ENCODE measurements at regions not wholly inside any gene's neighbourhood (a gene's known extent, or its start where the extent isn't known, plus 50 kb on each side); places are given as distances from the start of the nearest gene placed in this dataset.

DNA sequence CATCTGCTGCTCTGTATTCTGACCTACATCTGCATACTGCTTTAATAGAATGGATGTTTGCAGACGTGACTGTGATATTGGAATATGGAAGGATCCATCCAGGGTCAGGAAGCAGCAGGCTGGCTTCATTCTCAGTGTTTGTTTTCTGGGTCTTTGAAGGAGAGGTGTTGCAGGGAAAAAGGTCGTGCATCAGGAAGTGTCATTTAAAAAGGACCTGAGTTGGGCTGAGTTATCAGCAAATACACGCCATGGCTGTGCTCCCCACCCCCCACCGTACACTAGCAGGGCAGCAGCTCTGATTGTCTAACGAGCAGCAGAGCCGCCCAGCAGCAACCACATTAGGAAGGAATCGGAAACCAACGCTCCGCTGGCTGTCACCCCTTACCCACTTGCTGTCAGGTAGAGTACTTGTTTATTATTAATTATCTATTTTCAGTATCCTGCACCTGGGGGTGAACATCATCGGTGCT is 63.1 kb upstream of the STEAP1B start:
- no peaks in the 10 kb centered on the region for H3K36me3 ChIP-seq (ENCODE audit: control insufficient read depth in 1 of 2, insufficient read depth in 2 of 2, low read length in 2 of 2)
- TF ChIP-seq POLR2AphosphoS5 (IDR thresholded peaks at IDR 0.05; ENCODE audit: low read depth, low read length) (no peak), SRF (IDR thresholded peaks at IDR 0.05; ENCODE audit: low read depth) (no peak), EGR1 (IDR thresholded peaks at IDR 0.05; ENCODE audit: low read depth) (no peak), RAD21 (IDR thresholded peaks at IDR 0.05; ENCODE audit: low read depth) (no peak), JUND (IDR thresholded peaks at IDR 0.05) (no peak), SP1 (IDR thresholded peaks at IDR 0.05; ENCODE audit: low read depth) (no peak), TCF7L2 (IDR thresholded peaks at IDR 0.05; ENCODE audit: borderline replicate concordance, extremely low read depth, insufficient read depth, insufficient read length) (no peak), SIN3A (IDR thresholded peaks at IDR 0.05; ENCODE audit: low read depth) (no peak), ZFX (IDR thresholded peaks at IDR 0.05) (no peak)
- TF ChIP-seq, protein P1, sequence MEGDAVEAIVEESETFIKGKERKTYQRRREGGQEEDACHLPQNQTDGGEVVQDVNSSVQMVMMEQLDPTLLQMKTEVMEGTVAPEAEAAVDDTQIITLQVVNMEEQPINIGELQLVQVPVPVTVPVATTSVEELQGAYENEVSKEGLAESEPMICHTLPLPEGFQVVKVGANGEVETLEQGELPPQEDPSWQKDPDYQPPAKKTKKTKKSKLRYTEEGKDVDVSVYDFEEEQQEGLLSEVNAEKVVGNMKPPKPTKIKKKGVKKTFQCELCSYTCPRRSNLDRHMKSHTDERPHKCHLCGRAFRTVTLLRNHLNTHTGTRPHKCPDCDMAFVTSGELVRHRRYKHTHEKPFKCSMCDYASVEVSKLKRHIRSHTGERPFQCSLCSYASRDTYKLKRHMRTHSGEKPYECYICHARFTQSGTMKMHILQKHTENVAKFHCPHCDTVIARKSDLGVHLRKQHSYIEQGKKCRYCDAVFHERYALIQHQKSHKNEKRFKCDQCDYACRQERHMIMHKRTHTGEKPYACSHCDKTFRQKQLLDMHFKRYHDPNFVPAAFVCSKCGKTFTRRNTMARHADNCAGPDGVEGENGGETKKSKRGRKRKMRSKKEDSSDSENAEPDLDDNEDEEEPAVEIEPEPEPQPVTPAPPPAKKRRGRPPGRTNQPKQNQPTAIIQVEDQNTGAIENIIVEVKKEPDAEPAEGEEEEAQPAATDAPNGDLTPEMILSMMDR (IDR thresholded peaks at IDR 0.05 in 2 of 3, conservative IDR thresholded peaks at IDR 0.05 in 1 of 3; ENCODE audit: borderline replicate concordance in 1 of 3, insufficient read depth in 1 of 3, low read depth in 2 of 3, low read length in 2 of 3) = no peak
- TF ChIP-seq, protein P2, sequence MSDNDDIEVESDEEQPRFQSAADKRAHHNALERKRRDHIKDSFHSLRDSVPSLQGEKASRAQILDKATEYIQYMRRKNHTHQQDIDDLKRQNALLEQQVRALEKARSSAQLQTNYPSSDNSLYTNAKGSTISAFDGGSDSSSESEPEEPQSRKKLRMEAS (IDR thresholded peaks at IDR 0.05) = no peak
- TF ChIP-seq, protein P3, sequence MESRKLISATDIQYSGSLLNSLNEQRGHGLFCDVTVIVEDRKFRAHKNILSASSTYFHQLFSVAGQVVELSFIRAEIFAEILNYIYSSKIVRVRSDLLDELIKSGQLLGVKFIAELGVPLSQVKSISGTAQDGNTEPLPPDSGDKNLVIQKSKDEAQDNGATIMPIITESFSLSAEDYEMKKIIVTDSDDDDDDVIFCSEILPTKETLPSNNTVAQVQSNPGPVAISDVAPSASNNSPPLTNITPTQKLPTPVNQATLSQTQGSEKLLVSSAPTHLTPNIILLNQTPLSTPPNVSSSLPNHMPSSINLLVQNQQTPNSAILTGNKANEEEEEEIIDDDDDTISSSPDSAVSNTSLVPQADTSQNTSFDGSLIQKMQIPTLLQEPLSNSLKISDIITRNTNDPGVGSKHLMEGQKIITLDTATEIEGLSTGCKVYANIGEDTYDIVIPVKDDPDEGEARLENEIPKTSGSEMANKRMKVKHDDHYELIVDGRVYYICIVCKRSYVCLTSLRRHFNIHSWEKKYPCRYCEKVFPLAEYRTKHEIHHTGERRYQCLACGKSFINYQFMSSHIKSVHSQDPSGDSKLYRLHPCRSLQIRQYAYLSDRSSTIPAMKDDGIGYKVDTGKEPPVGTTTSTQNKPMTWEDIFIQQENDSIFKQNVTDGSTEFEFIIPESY (IDR thresholded peaks at IDR 0.05; ENCODE audit: extremely low read depth, insufficient replicate concordance, low read length) = no peak
- intact Hi-C loops (cut with micrococcal nuclease) = no loop called here
- ATAC-seq (no peak), DNase-seq (ENCODE audit: low read depth, low spot score) (no peak)
- H3K4me2 ChIP-seq (ENCODE audit: low read length) = no peak overlapping the region
- H4K20me1 ChIP-seq (ENCODE audit: insufficient read depth) = no peaks in the 10 kb centered on the region
- no peaks in the 10 kb centered on the region for H3K4me1 ChIP-seq (ENCODE audit: control insufficient read depth in 1 of 2, insufficient read depth in 2 of 2, low read length in 2 of 2)
- no peaks in the 10 kb centered on the region for H3K79me2 ChIP-seq (ENCODE audit: insufficient read depth, low read length)
- no peak overlapping the region for H3K4me3 ChIP-seq (replicated peaks in 1 of 2; ENCODE audit: low read depth in 1 of 2, low read length in 2 of 2)
- H2AFZ ChIP-seq (ENCODE audit: low read depth, low read length, poor library complexity, severe bottlenecking) = no peak overlapping the region
- no peak overlapping the region for H3K27ac ChIP-seq (ENCODE audit: low read depth, low read length)
- H3K9ac ChIP-seq (ENCODE audit: low read length) = no peak overlapping the region
- BruUV-seq (replicated peaks) = no TSS peak
- H3K27me3 ChIP-seq (ENCODE audit: insufficient read depth, low read length) = no peaks in the 10 kb centered on the region
- CTCF ChIA-PET = interaction anchor here (7.8 kb wide), 1 partner anchor 163 kb away, joined by 195 read pairs; the partner anchor contains the start of gene IL6
- H3K9me2 ChIP-seq (ENCODE audit: insufficient read depth) = no peaks in the 10 kb centered on the region
- POLR2A ChIA-PET = no interaction called here
- RAD21 ChIA-PET (ENCODE audit: low non-redundant PET in 1 of 2, low total read pairs in 2 of 2, uncharacterized antibody in 2 of 2, unreplicated experiment in 2 of 2) = no interaction called here
- H3K9me3 ChIP-seq (ENCODE audit: control insufficient read depth in 1 of 2, insufficient read depth in 1 of 2, low read depth in 1 of 2, low read length in 2 of 2) = no peaks in the 10 kb centered on the region

Measured in HCT116 (cell line).